ENCODE measurements at regions not wholly inside any gene's neighbourhood (a gene's known extent, or its start where the extent isn't known, plus 50 kb on each side); places are given as distances from the start of the nearest gene placed in this dataset.
A peak's percentile ranks its signal among the peaks of the same experiment; 100 is the strongest.

- Histone ChIP-seq H3K27me3 (peaks cover 26% of the 10 kb centered on the region), H3K36me3 (no peaks in the 10 kb centered on the region), H3K27ac (no peak overlapping the region), H3K4me1 (no peaks in the 10 kb centered on the region), H3K4me3 (no peak overlapping the region), H3K9me3 (replicated peaks) (no peaks in the 10 kb centered on the region)
- DNase-seq: no peak
Observed at GRCh38 chr1:4529446-4530165, 124.8 kb upstream of the AJAP1 start.

GRCh38 chr1:4530166-4530785 lies 124.1 kb upstream of the AJAP1 start:
- H3K4me3 ChIP-seq: no peak overlapping the region
- no peaks in the 10 kb centered on the region for H3K9me3 ChIP-seq (replicated peaks)
- no peak overlapping the region for H3K27ac ChIP-seq
- no peak for DNase-seq
- H3K36me3 ChIP-seq: no peaks in the 10 kb centered on the region
- H3K27me3 ChIP-seq: peaks cover 26% of the 10 kb centered on the region
- H3K4me1 ChIP-seq: no peaks in the 10 kb centered on the region

DNA sequence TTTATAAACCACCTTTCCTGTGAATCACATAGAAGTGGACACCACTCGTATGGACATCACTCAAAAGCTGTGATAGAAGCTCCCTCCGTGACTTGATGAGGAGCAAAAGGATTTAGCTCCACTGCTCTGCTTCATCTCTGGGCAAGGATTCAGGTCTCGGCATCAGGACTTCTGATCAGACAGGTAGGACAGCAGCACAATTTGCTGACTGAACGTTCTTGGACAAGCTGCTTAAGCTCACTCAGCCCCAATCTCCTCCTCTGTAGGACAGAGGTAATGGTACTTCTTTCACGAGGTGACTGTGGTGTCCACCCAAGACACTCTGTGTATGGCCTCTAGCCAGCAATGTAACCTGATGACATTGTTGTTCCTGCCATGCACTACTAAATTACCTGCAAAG lies 122.6 kb upstream of the AJAP1 start:
- H3K4me1 ChIP-seq: no peaks in the 10 kb centered on the region
- peaks cover 16% of the 10 kb centered on the region for H3K27me3 ChIP-seq
- H3K27ac ChIP-seq: no peak overlapping the region
- DNase-seq: no peak
- H3K36me3 ChIP-seq: no peaks in the 10 kb centered on the region
- no peak overlapping the region for H3K4me3 ChIP-seq
- no peaks in the 10 kb centered on the region for H3K9me3 ChIP-seq (replicated peaks)

DNA sequence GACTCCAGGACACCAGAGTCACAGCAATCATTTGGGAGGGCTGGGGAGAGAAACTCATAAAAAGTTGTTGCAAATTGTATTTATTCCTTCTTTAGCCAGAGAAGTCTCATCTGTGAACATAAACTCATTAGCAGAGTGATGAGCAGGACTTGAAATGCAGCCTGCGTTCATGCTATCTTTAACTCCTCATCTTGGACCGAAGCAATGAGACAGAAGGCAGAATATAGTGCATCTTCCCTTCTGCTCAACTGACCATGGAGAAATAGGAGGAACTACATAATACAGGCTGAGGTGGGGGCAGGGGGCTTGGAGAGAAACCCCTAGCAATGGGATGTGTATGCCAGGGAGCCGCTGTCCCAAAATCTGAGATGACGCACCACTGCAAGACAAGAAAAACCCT lies 121.8 kb upstream of the AJAP1 start:
- Histone ChIP-seq H3K9me3 (replicated peaks) (no peaks in the 10 kb centered on the region), H3K27ac (no peak overlapping the region), H3K4me1 (no peaks in the 10 kb centered on the region), H3K4me3 (no peak overlapping the region), H3K27me3 (peaks cover 9% of the 10 kb centered on the region), H3K36me3 (no peaks in the 10 kb centered on the region)
- no peak for DNase-seq

GRCh38 chr1:4546911-4547310 lies 107.5 kb upstream of the AJAP1 start:
- H3K27me3 ChIP-seq: no peaks in the 10 kb centered on the region
- H3K36me3 ChIP-seq: no peaks in the 10 kb centered on the region
- H3K4me3 ChIP-seq: no peak overlapping the region
- no peak for DNase-seq
- H3K9me3 ChIP-seq (replicated peaks): no peaks in the 10 kb centered on the region
- H3K4me1 ChIP-seq: no peaks in the 10 kb centered on the region
- H3K27ac ChIP-seq: no peak overlapping the region

DNA sequence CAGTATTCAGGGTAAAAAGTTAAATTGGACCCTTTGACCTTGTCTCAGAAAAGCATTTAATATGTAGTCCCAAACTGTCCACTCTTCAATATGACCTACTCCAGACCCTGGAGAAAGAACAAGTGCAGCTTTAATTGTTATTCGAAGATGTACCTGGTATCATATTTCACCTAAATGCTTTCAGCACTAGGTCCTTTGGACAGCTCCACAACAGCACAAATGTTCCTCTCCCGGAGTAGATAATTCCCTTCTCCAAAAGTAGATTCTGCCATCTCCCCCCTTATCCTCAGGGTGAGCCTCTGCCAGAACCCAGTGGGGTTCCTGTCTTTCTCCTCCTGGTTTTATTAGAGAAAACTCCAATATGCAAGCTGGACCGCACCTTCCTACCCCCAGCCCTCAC lies 104.5 kb upstream of the AJAP1 start:
- H3K36me3 ChIP-seq: no peaks in the 10 kb centered on the region
- H3K27me3 ChIP-seq: no peaks in the 10 kb centered on the region
- no peak overlapping the region for H3K27ac ChIP-seq
- DNase-seq: peak; percentile 11 to 52
- H3K4me1 ChIP-seq: no peaks in the 10 kb centered on the region
- no peak overlapping the region for H3K4me3 ChIP-seq
- H3K9me3 ChIP-seq (replicated peaks): no peaks in the 10 kb centered on the region

- Histone ChIP-seq H3K27ac (no peak overlapping the region), H3K9me3 (replicated peaks) (no peaks in the 10 kb centered on the region), H3K36me3 (no peaks in the 10 kb centered on the region), H3K4me1 (no peaks in the 10 kb centered on the region), H3K4me3 (no peak overlapping the region), H3K27me3 (no peaks in the 10 kb centered on the region)
- no peak for DNase-seq
Observed at GRCh38 chr1:4550941-4551340, 103.5 kb upstream of the AJAP1 start.

- no peaks in the 10 kb centered on the region for H3K27me3 ChIP-seq
- H3K4me3 ChIP-seq: no peak overlapping the region
- no peaks in the 10 kb centered on the region for H3K4me1 ChIP-seq
- no peak overlapping the region for H3K27ac ChIP-seq
- no peaks in the 10 kb centered on the region for H3K9me3 ChIP-seq (replicated peaks)
- no peaks in the 10 kb centered on the region for H3K36me3 ChIP-seq
- no peak for DNase-seq
Observed at GRCh38 chr1:4551706-4552105, 102.7 kb upstream of the AJAP1 start.

DNA sequence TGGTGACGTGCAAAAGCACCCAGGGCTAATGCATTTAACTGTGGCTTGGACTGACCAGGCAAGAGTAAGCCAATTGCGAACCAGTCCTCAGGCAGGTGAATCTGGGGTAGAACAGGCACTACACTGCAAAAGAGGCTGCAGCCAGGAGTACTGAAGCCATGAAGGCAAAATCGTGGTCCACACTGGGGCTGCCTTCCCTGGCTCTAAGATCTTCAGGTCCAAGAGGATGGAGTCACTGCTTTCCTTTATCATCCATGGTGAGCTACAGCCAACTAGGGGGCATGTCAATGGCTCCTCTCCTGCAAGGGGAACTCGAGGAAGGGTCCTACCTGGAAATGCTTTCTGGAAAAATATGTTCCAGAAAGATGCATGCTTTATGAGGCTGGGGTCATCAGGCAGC lies 100.6 kb upstream of the AJAP1 start:
- Histone ChIP-seq H3K9me3 (replicated peaks) (no peaks in the 10 kb centered on the region), H3K27ac (no peak overlapping the region), H3K4me3 (no peak overlapping the region), H3K36me3 (no peaks in the 10 kb centered on the region), H3K4me1 (no peaks in the 10 kb centered on the region), H3K27me3 (no peaks in the 10 kb centered on the region)
- DNase-seq: no peak

DNA sequence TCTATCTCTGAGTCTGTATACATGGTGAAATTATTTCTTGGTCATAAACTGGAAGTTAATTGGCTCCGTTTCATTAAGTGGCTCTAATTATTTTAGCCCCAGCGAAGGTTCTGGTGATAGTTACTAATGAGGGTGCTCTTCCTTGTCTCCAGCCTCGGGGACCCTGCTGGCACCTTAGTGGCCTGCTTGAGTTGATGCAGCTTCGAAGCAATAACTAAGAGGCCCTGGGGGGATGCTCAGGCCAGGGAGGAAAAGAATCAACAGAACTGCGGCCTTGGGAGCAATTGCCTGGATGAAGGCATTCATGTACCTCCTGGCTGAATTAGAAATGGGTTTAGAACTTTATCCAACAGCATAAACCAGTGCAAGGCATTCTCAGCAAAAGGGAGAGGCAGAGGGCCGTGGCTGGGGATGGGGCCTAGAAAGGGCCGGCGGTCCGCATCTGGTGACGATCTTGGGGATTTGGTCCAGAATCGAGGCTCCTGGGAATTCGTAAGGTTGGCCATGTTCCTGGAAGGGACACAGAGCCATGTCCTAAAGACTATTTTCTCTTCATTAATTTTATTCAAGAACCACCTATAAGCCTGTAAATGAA lies 100.0 kb upstream of the AJAP1 start:
- no peak overlapping the region for H3K4me3 ChIP-seq
- H3K36me3 ChIP-seq: no peaks in the 10 kb centered on the region
- DNase-seq: no peak
- H3K27me3 ChIP-seq: no peaks in the 10 kb centered on the region
- H3K9me3 ChIP-seq (replicated peaks): no peaks in the 10 kb centered on the region
- H3K27ac ChIP-seq: no peak overlapping the region
- H3K4me1 ChIP-seq: no peaks in the 10 kb centered on the region

DNA sequence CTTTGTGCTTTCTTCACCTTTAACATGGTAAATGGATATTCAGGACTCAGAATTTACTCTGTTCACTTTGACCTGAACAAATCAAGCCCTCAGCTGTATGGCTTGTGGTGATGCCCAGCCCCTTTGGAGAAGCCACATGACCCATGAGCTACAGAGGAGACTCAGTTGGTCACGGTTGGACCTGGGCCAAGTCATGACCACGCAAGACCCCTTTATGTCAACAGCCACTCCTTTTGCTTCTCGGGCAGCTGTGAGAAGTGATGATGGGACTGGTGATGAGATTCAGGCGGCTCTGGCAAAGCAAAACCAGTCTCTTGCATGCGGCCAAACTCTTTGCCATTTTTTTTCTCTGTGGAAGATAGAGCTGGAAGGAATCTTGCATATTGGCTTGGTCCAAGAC lies 96.5 kb upstream of the AJAP1 start:
- Histone ChIP-seq H3K4me3 (no peak overlapping the region), H3K4me1 (no peaks in the 10 kb centered on the region), H3K27me3 (no peaks in the 10 kb centered on the region), H3K27ac (no peak overlapping the region), H3K9me3 (replicated peaks) (no peaks in the 10 kb centered on the region), H3K36me3 (no peaks in the 10 kb centered on the region)
- DNase-seq: no peak

DNA sequence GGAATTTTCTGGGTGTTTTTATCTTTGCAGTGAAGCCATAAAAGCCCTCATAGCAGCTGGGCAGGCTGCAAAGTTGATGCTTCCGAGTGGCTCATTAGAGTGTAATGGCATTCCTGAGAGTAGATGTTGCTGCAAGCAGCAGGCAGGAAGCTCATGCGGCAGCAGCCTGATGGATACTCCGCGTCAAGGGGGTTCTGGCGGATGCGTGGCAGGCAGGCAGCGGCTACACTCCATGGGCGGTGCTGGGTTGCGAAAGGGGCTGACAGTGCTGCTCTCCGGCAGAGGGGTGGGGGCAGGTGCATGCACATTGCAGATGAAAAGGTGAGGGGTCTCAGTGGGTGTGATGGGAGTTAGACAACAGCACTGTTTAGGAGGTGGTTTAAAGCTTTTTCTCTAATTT lies 93.2 kb upstream of the AJAP1 start:
- H3K4me1 ChIP-seq: no peaks in the 10 kb centered on the region
- no peak overlapping the region for H3K27ac ChIP-seq
- H3K9me3 ChIP-seq (replicated peaks): no peaks in the 10 kb centered on the region
- H3K4me3 ChIP-seq: no peak overlapping the region
- DNase-seq: no peak
- no peaks in the 10 kb centered on the region for H3K36me3 ChIP-seq
- peaks cover 3% of the 10 kb centered on the region; the same call in 1 of the 2 replicates for H3K27me3 ChIP-seq

GRCh38 chr1:4562321-4562720 lies 92.1 kb upstream of the AJAP1 start:
- peaks cover 3% of the 10 kb centered on the region; the same call in 1 of the 2 replicates for H3K27me3 ChIP-seq
- H3K4me3 ChIP-seq: no peak overlapping the region
- H3K36me3 ChIP-seq: no peaks in the 10 kb centered on the region
- H3K27ac ChIP-seq: no peak overlapping the region
- DNase-seq: no peak
- no peaks in the 10 kb centered on the region for H3K9me3 ChIP-seq (replicated peaks)
- H3K4me1 ChIP-seq: no peaks in the 10 kb centered on the region

GRCh38 chr1:4563586-4563985 lies 90.8 kb upstream of the AJAP1 start:
- peaks cover 8% of the 10 kb centered on the region; the same call in 1 of the 2 replicates for H3K27me3 ChIP-seq
- H3K9me3 ChIP-seq (replicated peaks): no peaks in the 10 kb centered on the region

GRCh38 chr1:4564051-4564450 lies 90.4 kb upstream of the AJAP1 start:
- H3K27me3 ChIP-seq: peaks cover 8% of the 10 kb centered on the region; the same call in 1 of the 2 replicates
- DNase-seq: no peak
- no peak overlapping the region for H3K27ac ChIP-seq
- H3K4me3 ChIP-seq: no peak overlapping the region
- no peaks in the 10 kb centered on the region for H3K4me1 ChIP-seq
- H3K36me3 ChIP-seq: no peaks in the 10 kb centered on the region
- H3K9me3 ChIP-seq (replicated peaks): no peaks in the 10 kb centered on the region

More at GRCh38 chr1:4563586-4563985, 90.8 kb upstream of the AJAP1 start:
- no peaks in the 10 kb centered on the region for H3K36me3 ChIP-seq
- no peaks in the 10 kb centered on the region for H3K4me1 ChIP-seq
- DNase-seq: no peak
- no peak overlapping the region for H3K27ac ChIP-seq
- no peak overlapping the region for H3K4me3 ChIP-seq

Data from SJCRH30 (cell line).